Activated CD8-positive, alpha-beta T cell treated with anti-CD3 and anti-CD28 coated beads for 36 hours (primary cell): ENCODE measurements at regions not wholly inside any gene's neighbourhood (a gene's known extent, or its start where the extent isn't known, plus 50 kb on each side); places are given as distances from the start of the nearest gene placed in this dataset.

Experiments
- ATAC-seq: fragments of 200-7000 bp; cut with Tn5 transposase; one replicate; pipeline ENCODE4 v1.10.0; 2021; ENCODE audit warnings: mild to moderate bottlenecking, moderate library complexity
- CTCF ChIA-PET: fragments of 350-600 bp; sonication (Branson Sonifier 250); formaldehyde crosslinking; loops from one replicate; lab custom pipeline; 2021; ENCODE audit warnings: antibody characterized with exemption; lab: Charles Lee
- POLR2A ChIA-PET: fragments of 350-600 bp; sonication (Branson Sonifier 250); formaldehyde crosslinking; loops from one replicate; lab custom pipeline; 2021; ENCODE audit warnings: antibody characterized with exemption; lab: Charles Lee
- DNase-seq: peaks from one replicate; pipeline ENCODE4 v3.0.0-alpha.2; 2020
- H3K27ac Mint-ChIP-seq: one replicate; pipeline ENCODE4 v1.8.0; 2021; ENCODE audit warnings: mild to moderate bottlenecking, mixed read lengths
- H3K27me3 Mint-ChIP-seq: one replicate; pipeline ENCODE4 v1.8.0; 2021; ENCODE audit warnings: mixed read lengths
- H3K36me3 Mint-ChIP-seq: one replicate; pipeline ENCODE4 v1.8.0; 2021; ENCODE audit warnings: low read depth, mixed read lengths
- H3K4me1 Mint-ChIP-seq: one replicate; pipeline ENCODE4 v1.8.0; 2021; ENCODE audit warnings: low read depth, mixed read lengths
- H3K4me3 Mint-ChIP-seq: one replicate; pipeline ENCODE4 v1.8.0; 2021; ENCODE audit warnings: mild to moderate bottlenecking, moderate library complexity, mixed read lengths
- H3K9me3 Mint-ChIP-seq: one replicate; pipeline ENCODE4 v1.8.0; 2021; ENCODE audit warnings: mixed read lengths
- intact Hi-C: fragments of 100-400 bp; cut with micrococcal nuclease; formaldehyde crosslinking; loops from one replicate; pipeline ENCODE4 v1.10.0; 2022
- TF ChIP-seq, protein P1 (sequence below): fragments of 200-600 bp; IDR thresholded peaks from one replicate; pipeline ENCODE4 v1.8.0; 2022; ENCODE audit warnings: antibody characterized with exemption, mild to moderate bottlenecking

DNA sequence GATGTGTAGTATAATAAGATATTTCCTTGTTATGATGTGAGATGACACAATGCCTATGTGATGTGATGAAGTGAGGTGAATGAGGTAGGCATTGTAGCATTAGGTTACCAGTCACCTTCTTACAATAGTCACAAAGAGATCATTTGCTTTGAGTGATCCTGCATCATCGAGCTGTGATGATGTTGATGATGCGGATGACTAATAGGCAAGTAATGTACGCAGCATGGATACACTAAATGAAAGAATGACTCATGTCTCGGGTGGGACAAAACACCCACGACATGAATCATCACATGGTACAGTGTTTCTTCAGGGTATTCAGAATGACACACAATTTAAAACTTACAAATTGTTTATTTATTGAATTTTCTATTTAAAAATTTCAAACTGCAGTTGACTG lies 806.3 kb upstream of the GJE1 start:
- Mint-ChIP-seq H3K9me3 (no peaks in the 10 kb centered on the region), H3K36me3 (no peaks in the 10 kb centered on the region), H3K27ac (no peak overlapping the region), H3K27me3 (no peaks in the 10 kb centered on the region), H3K4me1 (peaks cover 27% of the 10 kb centered on the region), H3K4me3 (no peak overlapping the region)
- intact Hi-C loops = no loop called here
- TF ChIP-seq, protein P1, sequence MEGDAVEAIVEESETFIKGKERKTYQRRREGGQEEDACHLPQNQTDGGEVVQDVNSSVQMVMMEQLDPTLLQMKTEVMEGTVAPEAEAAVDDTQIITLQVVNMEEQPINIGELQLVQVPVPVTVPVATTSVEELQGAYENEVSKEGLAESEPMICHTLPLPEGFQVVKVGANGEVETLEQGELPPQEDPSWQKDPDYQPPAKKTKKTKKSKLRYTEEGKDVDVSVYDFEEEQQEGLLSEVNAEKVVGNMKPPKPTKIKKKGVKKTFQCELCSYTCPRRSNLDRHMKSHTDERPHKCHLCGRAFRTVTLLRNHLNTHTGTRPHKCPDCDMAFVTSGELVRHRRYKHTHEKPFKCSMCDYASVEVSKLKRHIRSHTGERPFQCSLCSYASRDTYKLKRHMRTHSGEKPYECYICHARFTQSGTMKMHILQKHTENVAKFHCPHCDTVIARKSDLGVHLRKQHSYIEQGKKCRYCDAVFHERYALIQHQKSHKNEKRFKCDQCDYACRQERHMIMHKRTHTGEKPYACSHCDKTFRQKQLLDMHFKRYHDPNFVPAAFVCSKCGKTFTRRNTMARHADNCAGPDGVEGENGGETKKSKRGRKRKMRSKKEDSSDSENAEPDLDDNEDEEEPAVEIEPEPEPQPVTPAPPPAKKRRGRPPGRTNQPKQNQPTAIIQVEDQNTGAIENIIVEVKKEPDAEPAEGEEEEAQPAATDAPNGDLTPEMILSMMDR = no peak
- ChIA-PET POLR2A (no interaction called here), CTCF (no interaction called here)
- DNase-seq (peak; percentile 84), ATAC-seq (peak; percentile 100)

DNA sequence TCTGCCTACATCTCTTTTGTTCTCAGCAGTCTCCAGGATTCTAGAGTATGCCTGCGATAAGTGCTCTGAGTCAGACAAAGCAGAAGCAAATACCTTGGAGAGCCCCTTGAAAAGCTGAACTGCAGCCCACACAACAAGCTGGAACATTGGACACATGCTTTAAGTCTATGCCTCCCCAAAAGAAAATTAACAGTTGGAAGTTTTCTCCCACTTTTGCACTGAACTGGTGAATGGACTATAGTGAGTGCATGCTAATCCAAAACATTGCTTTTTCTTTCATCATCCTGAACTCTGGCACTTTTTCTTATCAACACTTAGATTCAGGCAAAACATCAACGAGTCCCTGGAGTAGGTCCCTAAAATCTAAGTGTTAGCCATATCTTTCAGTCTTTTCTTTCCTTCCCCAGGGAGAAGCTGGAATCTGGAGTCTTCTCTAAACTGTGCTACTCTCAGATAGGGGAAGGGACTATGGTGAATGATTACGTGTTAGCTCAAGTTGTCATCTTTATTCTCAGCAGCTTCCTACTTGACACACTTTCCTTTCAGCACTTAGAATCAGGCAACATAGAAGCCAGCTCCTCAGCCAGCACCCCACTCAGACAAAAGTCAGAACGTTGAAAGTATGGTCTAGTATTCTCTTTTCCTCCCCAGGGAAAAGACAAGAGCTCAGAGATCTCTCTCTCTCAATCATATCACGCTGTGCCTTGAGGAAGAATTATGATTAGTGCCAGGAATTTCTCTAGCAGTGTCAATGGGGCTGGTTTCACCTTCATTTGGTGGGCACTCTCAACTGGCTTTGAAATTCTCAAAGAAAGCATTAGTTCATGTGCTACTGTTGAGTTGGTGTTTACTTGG lies 811.0 kb upstream of the GJE1 start:
- no peak overlapping the region for H3K4me3 Mint-ChIP-seq
- ChIA-PET POLR2A (no interaction called here), CTCF (interaction anchor here (1.0 kb wide), 2 partner anchors 12 to 33 kb away, joined by 3 read pairs; no protein-coding TSS in a partner anchor)
- H3K36me3 Mint-ChIP-seq = no peaks in the 10 kb centered on the region
- TF ChIP-seq, protein P1 = no peak
- H3K4me1 Mint-ChIP-seq = peaks cover 18% of the 10 kb centered on the region
- intact Hi-C loops = no loop called here
- H3K27ac Mint-ChIP-seq = no peak overlapping the region
- H3K27me3 Mint-ChIP-seq = no peaks in the 10 kb centered on the region
- H3K9me3 Mint-ChIP-seq = no peaks in the 10 kb centered on the region
- ATAC-seq (no peak), DNase-seq (no peak)

DNA sequence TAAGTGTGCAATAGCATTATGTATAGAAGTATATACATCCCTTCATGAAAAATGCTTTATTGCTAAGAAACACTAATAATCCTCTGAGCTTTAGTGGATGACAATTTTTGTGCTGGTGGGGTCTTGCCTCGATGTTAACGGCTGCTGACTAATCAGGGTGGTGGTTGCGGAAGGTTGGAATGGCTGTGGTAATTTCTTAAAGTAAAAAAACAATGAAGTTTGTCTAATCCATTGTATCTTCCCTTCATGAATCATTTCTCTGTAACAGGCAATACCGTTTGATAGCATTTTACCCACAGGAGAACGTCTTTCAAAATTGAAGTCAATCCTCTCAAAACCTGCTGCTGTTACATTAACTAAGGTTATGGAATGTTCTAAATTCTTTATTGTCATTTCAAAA lies 816.5 kb upstream of the GJE1 start:
- no peaks in the 10 kb centered on the region for H3K27me3 Mint-ChIP-seq
- H3K4me1 Mint-ChIP-seq = no peaks in the 10 kb centered on the region
- no peak overlapping the region for H3K27ac Mint-ChIP-seq
- ATAC-seq (no peak), DNase-seq (no peak)
- no peak overlapping the region for H3K4me3 Mint-ChIP-seq
- CTCF ChIA-PET = no interaction called here
- TF ChIP-seq, protein P1 = no peak
- H3K9me3 Mint-ChIP-seq = no peaks in the 10 kb centered on the region
- POLR2A ChIA-PET = no interaction called here
- H3K36me3 Mint-ChIP-seq = no peaks in the 10 kb centered on the region
- intact Hi-C loops = no loop called here

DNA sequence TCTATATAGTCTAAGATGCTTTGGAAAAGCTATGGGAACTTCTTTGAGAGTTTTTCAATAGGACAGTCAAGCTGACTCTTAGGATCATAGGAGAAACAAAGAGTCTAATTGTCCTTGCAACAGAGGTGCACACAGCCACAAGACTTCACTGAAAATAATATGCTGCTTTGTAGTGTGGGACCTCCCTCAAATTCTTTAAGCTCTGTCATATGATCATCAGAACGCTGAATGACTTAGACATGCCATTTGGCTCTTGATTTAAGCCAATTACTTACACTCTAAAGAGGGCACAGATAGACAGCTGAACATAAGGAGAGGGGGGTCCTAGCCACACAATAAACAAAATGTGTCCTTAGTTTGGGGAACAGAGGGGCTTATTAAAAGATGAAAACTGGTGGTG lies 818.7 kb upstream of the GJE1 start:
- intact Hi-C loops = no loop called here
- Mint-ChIP-seq H3K36me3 (no peaks in the 10 kb centered on the region), H3K9me3 (no peaks in the 10 kb centered on the region), H3K27me3 (no peaks in the 10 kb centered on the region), H3K4me3 (no peak overlapping the region), H3K27ac (no peak overlapping the region), H3K4me1 (peaks cover 7% of the 10 kb centered on the region)
- DNase-seq = no peak
- TF ChIP-seq, protein P1 = no peak
- no peak for ATAC-seq
- ChIA-PET CTCF (no interaction called here), POLR2A (no interaction called here)

DNA sequence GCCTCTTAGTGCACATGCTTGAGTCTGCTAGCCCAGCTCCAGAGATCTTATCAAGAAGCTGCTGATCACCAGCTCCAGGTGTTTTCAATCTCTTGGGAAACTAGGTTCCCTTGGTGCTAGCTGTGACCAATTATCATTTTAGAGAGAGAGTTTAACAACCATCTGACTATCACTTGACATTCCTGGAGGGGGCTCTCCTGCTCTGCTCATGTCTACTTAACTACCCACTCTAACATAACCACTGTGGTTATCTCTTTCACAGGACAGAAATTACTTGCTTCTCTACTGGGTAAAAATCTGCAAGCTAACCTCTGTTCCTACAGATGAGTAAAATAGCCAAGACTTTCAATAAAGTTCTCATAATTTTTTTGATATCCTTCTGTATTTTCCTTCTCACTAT lies 823.4 kb upstream of the GJE1 start:
- TF ChIP-seq, protein P1 = no peak
- intact Hi-C loops = loop anchor here (5.0 kb wide), 1 partner anchor 253 kb away; no protein-coding TSS in a partner anchor
- no peak overlapping the region for H3K4me3 Mint-ChIP-seq
- H3K27ac Mint-ChIP-seq = no peak overlapping the region
- H3K4me1 Mint-ChIP-seq = peaks cover 12% of the 10 kb centered on the region
- peak; percentile 65 for ATAC-seq
- H3K36me3 Mint-ChIP-seq = no peaks in the 10 kb centered on the region
- H3K9me3 Mint-ChIP-seq = peaks cover 5% of the 10 kb centered on the region
- POLR2A ChIA-PET = no interaction called here
- no peaks in the 10 kb centered on the region for H3K27me3 Mint-ChIP-seq
- no peak for DNase-seq
- CTCF ChIA-PET = interaction anchor here (0.8 to 1.3 kb wide), 2 partner anchors 12 to 211 kb away, joined by 3 read pairs; no protein-coding TSS in a partner anchor
